ENCODE measurements at regions not wholly inside any gene's neighbourhood (a gene's known extent, or its start where the extent isn't known, plus 50 kb on each side); places are given as distances from the start of the nearest gene placed in this dataset.

- Histone ChIP-seq H3K27me3 (ENCODE audit: control insufficient read depth in 1 of 2, insufficient read depth in 2 of 2, low read length in 2 of 2) (no peaks in the 10 kb centered on the region), H3K4me1 (ENCODE audit: control insufficient read depth in 2 of 2, insufficient read depth in 2 of 2, low read length in 1 of 2) (no peaks in the 10 kb centered on the region), H3K27ac (ENCODE audit: low read depth in 2 of 2, low read length in 1 of 2) (no peak overlapping the region), H3K36me3 (ENCODE audit: control insufficient read depth in 2 of 2, insufficient read depth in 2 of 2, low read length in 1 of 2) (no peaks in the 10 kb centered on the region), H3K4me3 (ENCODE audit: low read depth in 1 of 2, low read length in 2 of 2) (no peak overlapping the region), H3K9me3 (ENCODE audit: control insufficient read depth in 2 of 2, insufficient read depth in 1 of 2, low read depth in 1 of 2, low read length in 1 of 2) (no peaks in the 10 kb centered on the region)
- WGBS, 2 donors: 76 to 84% methylated on average over 12 of the region's 12 CpGs
These were observed 158.5 kb upstream of the ARID1B start for GRCh38 chr6:156618600-156619205.

- WGBS, 2 donors: 80 to 87% methylated on average over 3 of the region's 3 CpGs
- no peaks in the 10 kb centered on the region for H3K4me1 ChIP-seq (ENCODE audit: control insufficient read depth in 2 of 2, insufficient read depth in 2 of 2, low read length in 1 of 2)
- no peaks in the 10 kb centered on the region for H3K36me3 ChIP-seq (ENCODE audit: control insufficient read depth in 2 of 2, insufficient read depth in 2 of 2, low read length in 1 of 2)
- no peak overlapping the region for H3K27ac ChIP-seq (ENCODE audit: low read depth in 2 of 2, low read length in 1 of 2)
- no peak overlapping the region for H3K4me3 ChIP-seq (ENCODE audit: low read depth in 1 of 2, low read length in 2 of 2)
- H3K9me3 ChIP-seq (ENCODE audit: control insufficient read depth in 2 of 2, insufficient read depth in 1 of 2, low read depth in 1 of 2, low read length in 1 of 2): peaks cover 0 to 1% of the 10 kb centered on the region in 2 donors
- no peaks in the 10 kb centered on the region for H3K27me3 ChIP-seq (ENCODE audit: control insufficient read depth in 1 of 2, insufficient read depth in 2 of 2, low read length in 2 of 2)
These were observed 159.2 kb upstream of the ARID1B start for GRCh38 chr6:156617941-156618340.

GRCh38 chr6:156617376-156617775 is 159.8 kb upstream of the ARID1B start:
- Histone ChIP-seq H3K9me3 (ENCODE audit: control insufficient read depth in 2 of 2, insufficient read depth in 1 of 2, low read depth in 1 of 2, low read length in 1 of 2) (peaks cover 0 to 3% of the 10 kb centered on the region in 2 donors), H3K4me1 (ENCODE audit: control insufficient read depth in 2 of 2, insufficient read depth in 2 of 2, low read length in 1 of 2) (no peaks in the 10 kb centered on the region), H3K4me3 (ENCODE audit: low read depth in 1 of 2, low read length in 2 of 2) (no peak overlapping the region), H3K27ac (ENCODE audit: low read depth in 2 of 2, low read length in 1 of 2) (no peak overlapping the region), H3K36me3 (ENCODE audit: control insufficient read depth in 2 of 2, insufficient read depth in 2 of 2, low read length in 1 of 2) (no peaks in the 10 kb centered on the region), H3K27me3 (ENCODE audit: control insufficient read depth in 1 of 2, insufficient read depth in 2 of 2, low read length in 2 of 2) (no peaks in the 10 kb centered on the region)
- 37 to 50% methylated on average over 10 of the region's 10 CpGs for WGBS, 2 donors

GRCh38 chr6:156616495-156616894 is 160.7 kb upstream of the ARID1B start:
- H3K4me1 ChIP-seq (ENCODE audit: control insufficient read depth in 2 of 2, insufficient read depth in 2 of 2, low read length in 1 of 2): no peaks in the 10 kb centered on the region
- H3K27ac ChIP-seq (ENCODE audit: low read depth in 2 of 2, low read length in 1 of 2): no peak overlapping the region
- H3K36me3 ChIP-seq (ENCODE audit: control insufficient read depth in 2 of 2, insufficient read depth in 2 of 2, low read length in 1 of 2): no peaks in the 10 kb centered on the region
- peaks cover 0 to 3% of the 10 kb centered on the region in 2 donors for H3K9me3 ChIP-seq (ENCODE audit: control insufficient read depth in 2 of 2, insufficient read depth in 1 of 2, low read depth in 1 of 2, low read length in 1 of 2)
- H3K4me3 ChIP-seq (ENCODE audit: low read depth in 1 of 2, low read length in 2 of 2): no peak overlapping the region
- WGBS, 2 donors: 96% methylated on average over 1 of the region's 1 CpG
- H3K27me3 ChIP-seq (ENCODE audit: control insufficient read depth in 1 of 2, insufficient read depth in 2 of 2, low read length in 2 of 2): no peaks in the 10 kb centered on the region

- Histone ChIP-seq H3K27me3 (ENCODE audit: control insufficient read depth in 1 of 2, insufficient read depth in 2 of 2, low read length in 2 of 2) (no peaks in the 10 kb centered on the region), H3K9me3 (ENCODE audit: control insufficient read depth in 2 of 2, insufficient read depth in 1 of 2, low read depth in 1 of 2, low read length in 1 of 2) (peaks cover 0 to 3% of the 10 kb centered on the region in 2 donors), H3K27ac (ENCODE audit: low read depth in 2 of 2, low read length in 1 of 2) (no peak overlapping the region), H3K4me3 (ENCODE audit: low read depth in 1 of 2, low read length in 2 of 2) (no peak overlapping the region), H3K36me3 (ENCODE audit: control insufficient read depth in 2 of 2, insufficient read depth in 2 of 2, low read length in 1 of 2) (no peaks in the 10 kb centered on the region), H3K4me1 (ENCODE audit: control insufficient read depth in 2 of 2, insufficient read depth in 2 of 2, low read length in 1 of 2) (no peaks in the 10 kb centered on the region)
- 86 to 88% methylated on average over 1 of the region's 1 CpG for WGBS, 2 donors
These were observed 163.2 kb upstream of the ARID1B start for GRCh38 chr6:156613996-156614395.

- peaks cover 0 to 3% of the 10 kb centered on the region in 2 donors for H3K9me3 ChIP-seq (ENCODE audit: control insufficient read depth in 2 of 2, insufficient read depth in 1 of 2, low read depth in 1 of 2, low read length in 1 of 2)
- H3K4me3 ChIP-seq (ENCODE audit: low read depth in 1 of 2, low read length in 2 of 2): no peak overlapping the region
- no peaks in the 10 kb centered on the region for H3K27me3 ChIP-seq (ENCODE audit: control insufficient read depth in 1 of 2, insufficient read depth in 2 of 2, low read length in 2 of 2)
- no peak overlapping the region for H3K27ac ChIP-seq (ENCODE audit: low read depth in 2 of 2, low read length in 1 of 2)
- H3K36me3 ChIP-seq (ENCODE audit: control insufficient read depth in 2 of 2, insufficient read depth in 2 of 2, low read length in 1 of 2): no peaks in the 10 kb centered on the region
- no peaks in the 10 kb centered on the region for H3K4me1 ChIP-seq (ENCODE audit: control insufficient read depth in 2 of 2, insufficient read depth in 2 of 2, low read length in 1 of 2)
These were observed 164.8 kb upstream of the ARID1B start for GRCh38 chr6:156612361-156612760.

GRCh38 chr6:156602066-156602385 is 175.2 kb upstream of the ARID1B start:
- Histone ChIP-seq H3K9me3 (ENCODE audit: control insufficient read depth in 2 of 2, insufficient read depth in 1 of 2, low read depth in 1 of 2, low read length in 1 of 2) (peaks cover 0 to 3% of the 10 kb centered on the region in 2 donors), H3K36me3 (ENCODE audit: control insufficient read depth in 2 of 2, insufficient read depth in 2 of 2, low read length in 1 of 2) (no peaks in the 10 kb centered on the region), H3K27me3 (ENCODE audit: control insufficient read depth in 1 of 2, insufficient read depth in 2 of 2, low read length in 2 of 2) (no peaks in the 10 kb centered on the region), H3K4me1 (ENCODE audit: control insufficient read depth in 2 of 2, insufficient read depth in 2 of 2, low read length in 1 of 2) (peaks cover 0 to 2% of the 10 kb centered on the region in 2 donors), H3K4me3 (ENCODE audit: low read depth in 1 of 2, low read length in 2 of 2) (no peak overlapping the region), H3K27ac (ENCODE audit: low read depth in 2 of 2, low read length in 1 of 2) (no peak overlapping the region)
- 89% methylated on average over 7 of the region's 7 CpGs for WGBS, 2 donors

- H3K9me3 ChIP-seq (ENCODE audit: control insufficient read depth in 2 of 2, insufficient read depth in 1 of 2, low read depth in 1 of 2, low read length in 1 of 2): peaks cover 0 to 3% of the 10 kb centered on the region in 2 donors
- peaks cover 0 to 2% of the 10 kb centered on the region in 2 donors for H3K4me1 ChIP-seq (ENCODE audit: control insufficient read depth in 2 of 2, insufficient read depth in 2 of 2, low read length in 1 of 2)
- H3K36me3 ChIP-seq (ENCODE audit: control insufficient read depth in 2 of 2, insufficient read depth in 2 of 2, low read length in 1 of 2): no peaks in the 10 kb centered on the region
- no peak overlapping the region for H3K27ac ChIP-seq (ENCODE audit: low read depth in 2 of 2, low read length in 1 of 2)
- no peaks in the 10 kb centered on the region for H3K27me3 ChIP-seq (ENCODE audit: control insufficient read depth in 1 of 2, insufficient read depth in 2 of 2, low read length in 2 of 2)
- WGBS, 2 donors: 79 to 85% methylated on average over 17 of the region's 17 CpGs
- H3K4me3 ChIP-seq (ENCODE audit: low read depth in 1 of 2, low read length in 2 of 2): no peak overlapping the region
These were observed 175.8 kb upstream of the ARID1B start for GRCh38 chr6:156601152-156602065.

- 91% methylated on average over 9 of the region's 9 CpGs for WGBS, 2 donors
- Histone ChIP-seq H3K36me3 (ENCODE audit: control insufficient read depth in 2 of 2, insufficient read depth in 2 of 2, low read length in 1 of 2) (no peaks in the 10 kb centered on the region), H3K27ac (ENCODE audit: low read depth in 2 of 2, low read length in 1 of 2) (no peak overlapping the region)
These were observed 176.5 kb upstream of the ARID1B start for GRCh38 chr6:156600678-156601077.

More at GRCh38 chr6:156600678-156601077, 176.5 kb upstream of the ARID1B start:
- Histone ChIP-seq H3K4me1 (ENCODE audit: control insufficient read depth in 2 of 2, insufficient read depth in 2 of 2, low read length in 1 of 2) (peaks cover 0 to 2% of the 10 kb centered on the region in 2 donors), H3K4me3 (ENCODE audit: low read depth in 1 of 2, low read length in 2 of 2) (no peak overlapping the region), H3K27me3 (ENCODE audit: control insufficient read depth in 1 of 2, insufficient read depth in 2 of 2, low read length in 2 of 2) (no peaks in the 10 kb centered on the region), H3K9me3 (ENCODE audit: control insufficient read depth in 2 of 2, insufficient read depth in 1 of 2, low read depth in 1 of 2, low read length in 1 of 2) (peaks cover 0 to 3% of the 10 kb centered on the region in 2 donors)
